CD4-positive, alpha-beta T cell treated with Interleukin-1 beta for 1 hour (primary cell): ENCODE measurements at regions not wholly inside any gene's neighbourhood (a gene's known extent, or its start where the extent isn't known, plus 50 kb on each side); places are given as distances from the start of the nearest gene placed in this dataset.

Experiments used
- DNase-seq, 2 donors: peaks; one replicate each; pipeline ENCODE4 v3.0.0-alpha.2; 2020 to 2022

DNA sequence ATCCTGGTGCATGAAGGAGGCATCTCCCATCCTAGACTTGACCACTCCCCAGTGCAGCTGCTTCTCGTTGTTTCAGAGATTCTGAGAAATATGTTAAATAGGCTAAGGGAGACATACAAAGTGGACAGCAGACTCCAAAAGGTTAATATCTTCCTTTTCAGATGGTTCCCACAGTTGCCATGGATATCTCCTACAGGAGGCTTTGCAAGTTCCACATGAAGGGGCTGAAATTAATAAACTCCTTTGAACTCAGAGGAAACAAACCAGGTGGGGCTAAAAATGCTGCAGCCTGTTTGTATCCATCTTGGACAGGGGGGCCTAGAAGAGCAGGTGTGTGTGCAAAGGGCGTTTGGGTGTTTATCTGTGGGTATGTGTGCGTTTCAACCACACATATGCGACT is 257.4 kb upstream of the XYLT1 start:
- DNase-seq, result no peak

DNA sequence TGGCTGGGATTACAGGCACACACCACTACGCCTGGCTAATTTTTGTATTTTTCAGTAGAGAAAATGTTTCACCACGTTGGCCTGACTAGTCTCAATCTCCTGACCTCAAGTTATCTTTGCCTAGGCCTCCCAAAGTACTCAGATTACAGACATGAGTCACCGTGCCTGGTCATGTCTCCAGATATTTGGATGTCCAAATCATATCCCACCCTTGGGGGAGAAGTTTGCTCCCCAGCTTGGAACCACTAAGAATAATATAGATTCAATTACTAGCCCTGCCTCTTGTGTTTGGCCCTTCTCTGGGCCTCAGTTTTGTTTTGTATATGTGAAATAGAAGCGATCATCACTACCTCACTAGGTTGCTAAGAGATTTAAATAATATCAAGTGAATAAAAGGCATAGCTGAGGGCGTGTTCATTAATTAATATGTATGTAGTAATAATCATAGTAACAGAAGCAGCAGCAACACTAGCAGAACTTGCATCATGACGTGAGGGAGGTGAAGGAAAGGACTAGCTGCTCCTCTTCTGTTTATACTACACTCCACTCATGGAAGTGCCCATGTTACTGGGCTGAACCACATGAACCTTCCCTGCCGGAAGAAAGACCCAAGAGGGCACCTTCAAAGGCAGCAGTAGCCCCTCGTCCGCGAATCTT is 253.6 kb upstream of the XYLT1 start:
- DNase-seq, result no peak

DNA sequence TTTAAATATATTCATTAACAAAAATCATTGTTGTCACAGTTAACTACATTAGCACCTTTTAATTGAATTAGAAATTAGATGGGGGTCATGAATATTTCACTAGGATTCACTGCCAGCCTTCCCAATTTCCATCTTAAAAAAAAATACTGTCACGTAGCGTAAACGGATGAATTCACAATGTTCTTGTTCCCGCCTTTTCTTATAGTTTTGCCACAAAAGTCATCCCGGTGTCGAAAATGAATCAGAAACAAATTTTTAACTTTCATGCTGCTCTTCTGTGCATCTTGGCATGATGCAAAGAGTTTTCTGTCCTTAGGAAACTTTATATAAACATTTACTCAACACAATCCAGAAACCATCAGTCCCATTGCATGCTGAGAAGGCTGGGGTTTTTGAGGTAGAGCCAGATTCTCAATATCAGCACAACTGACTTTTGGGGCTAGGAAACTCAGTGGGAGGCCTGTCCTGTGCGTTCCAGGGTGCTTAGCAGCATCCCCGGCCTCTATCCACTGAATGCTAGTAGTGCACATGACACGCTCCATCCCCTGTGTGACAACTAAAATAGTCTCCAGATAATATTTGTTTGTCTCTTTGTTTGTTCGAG is 252.9 kb upstream of the XYLT1 start:
- no peak for DNase-seq

DNA sequence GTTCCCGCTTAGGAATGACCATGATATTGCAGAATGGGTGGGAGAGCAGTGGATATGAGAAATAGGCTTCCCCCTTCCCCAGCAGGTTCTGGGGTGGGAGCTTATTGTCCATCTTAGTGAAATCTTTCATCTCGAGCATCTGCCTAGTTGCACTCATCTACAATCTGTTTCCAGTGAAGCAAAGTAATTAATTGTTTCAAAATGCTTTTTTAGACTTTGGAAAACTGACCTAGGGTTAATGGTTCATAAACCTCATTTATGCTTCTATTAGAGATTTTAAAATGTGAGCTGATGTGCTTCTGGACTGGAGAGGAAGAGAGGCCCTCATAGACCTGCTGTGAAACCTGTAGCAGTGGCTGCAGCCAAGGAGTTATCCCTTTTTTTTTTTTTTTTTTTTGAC is 247.7 kb upstream of the XYLT1 start:
- no peak for DNase-seq

DNA sequence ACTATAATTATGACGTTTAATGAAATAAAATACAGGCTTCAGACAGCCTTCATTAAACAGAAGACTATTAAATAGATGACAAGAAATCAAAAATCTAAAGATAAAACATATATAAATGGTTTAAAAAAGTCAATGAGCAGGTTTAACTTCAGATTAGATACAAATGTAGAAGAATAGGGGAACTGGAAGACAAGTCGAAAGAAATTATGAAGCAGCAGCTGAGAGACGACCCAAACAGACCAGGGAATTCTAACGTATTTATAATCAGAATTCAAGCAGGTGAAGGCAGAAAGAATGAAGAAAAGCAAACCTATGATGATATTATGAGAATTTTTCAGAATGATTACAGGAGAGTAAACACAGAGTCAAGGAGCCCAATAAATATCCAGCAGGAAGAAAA is 235.1 kb upstream of the XYLT1 start:
- no peak for DNase-seq

DNA sequence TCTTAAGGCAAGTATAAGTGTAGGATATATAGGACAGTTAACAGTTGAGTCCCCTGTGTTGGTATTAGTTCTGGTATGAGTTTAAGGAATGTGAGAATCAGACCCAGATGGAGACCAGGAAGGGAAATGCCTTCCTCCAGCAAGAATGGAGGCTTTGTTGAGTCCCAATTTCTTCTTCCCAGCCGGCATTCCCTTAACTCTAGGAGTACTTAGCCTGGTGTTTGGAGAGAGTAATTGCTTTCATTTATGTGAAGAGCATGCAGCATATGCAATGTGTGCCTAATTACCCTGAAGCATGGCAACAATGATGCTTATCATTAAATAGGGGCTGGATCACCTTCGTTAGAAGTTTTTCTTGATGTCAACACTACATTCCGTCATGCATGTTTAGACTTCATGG is 225.9 kb upstream of the XYLT1 start:
- no peak for DNase-seq

DNA sequence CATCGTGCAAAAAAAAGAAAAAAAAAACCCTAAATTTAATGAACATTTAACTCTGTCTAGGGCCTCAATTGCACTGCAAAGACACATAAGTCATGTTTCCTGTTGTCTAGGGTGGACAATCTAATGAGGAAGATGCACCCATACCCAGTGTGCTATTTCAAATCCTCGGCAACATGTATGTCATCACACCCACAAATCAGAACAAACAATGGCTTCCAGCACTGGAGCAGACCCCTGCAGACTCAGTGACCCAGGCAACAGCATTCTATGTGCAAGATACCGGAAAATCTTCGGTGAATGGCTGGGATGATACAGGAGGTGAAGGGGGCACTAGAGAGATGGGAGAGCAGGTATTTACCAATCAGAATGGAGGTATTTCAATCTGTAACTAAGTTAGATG is 221.7 kb upstream of the XYLT1 start:
- DNase-seq, result no peak

DNA sequence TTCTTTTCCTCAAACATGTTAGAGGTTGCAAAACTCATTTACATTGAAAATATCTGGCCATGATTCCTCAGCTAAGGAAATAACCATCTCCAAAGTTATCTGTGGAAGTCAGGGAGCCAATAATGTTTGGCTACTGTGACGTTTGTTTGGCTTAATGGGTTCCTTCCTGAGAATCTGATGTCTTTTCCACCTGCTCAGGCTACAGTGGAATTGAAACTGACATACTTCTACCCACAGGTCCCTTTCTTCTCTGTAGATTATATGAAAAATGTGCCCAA is 221.1 kb upstream of the XYLT1 start:
- no peak for DNase-seq

DNA sequence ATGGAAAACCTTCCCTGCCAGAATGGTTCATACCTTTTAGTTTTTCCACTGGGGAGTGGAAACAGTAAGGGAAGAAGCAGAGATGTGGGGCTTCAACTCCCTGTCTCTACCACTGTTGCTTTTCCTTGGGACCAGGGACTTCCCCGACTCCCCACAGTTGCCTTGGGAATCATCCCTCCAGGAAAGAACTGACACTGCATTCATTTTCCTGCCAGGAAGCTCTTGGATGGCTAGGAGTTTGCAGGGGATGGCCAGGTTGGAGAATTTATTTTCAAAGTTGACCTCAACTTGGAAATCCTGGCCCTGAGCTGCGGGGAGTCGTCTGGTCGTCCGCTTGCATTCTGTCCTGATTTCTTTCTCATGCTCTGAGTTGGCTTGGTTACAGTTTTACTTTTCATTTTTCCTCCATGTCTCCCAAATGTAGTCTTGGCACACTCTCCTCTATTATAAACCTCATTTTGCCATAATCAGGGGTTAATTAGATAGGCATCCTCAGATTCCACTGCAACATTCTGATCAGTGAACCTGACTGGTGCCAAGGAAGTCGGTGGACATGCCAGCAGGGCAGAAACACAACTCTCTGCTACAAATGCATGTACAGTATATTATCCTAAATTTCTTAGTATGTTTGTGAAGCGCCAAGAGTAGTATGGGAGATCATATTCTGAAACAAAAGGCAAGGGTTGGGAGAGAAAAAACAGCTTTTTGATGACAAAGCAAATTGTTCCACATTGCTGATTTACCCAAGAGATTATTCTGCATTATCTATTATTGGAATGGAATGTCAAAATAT is 220.5 kb upstream of the XYLT1 start:
- DNase-seq, result no peak

DNA sequence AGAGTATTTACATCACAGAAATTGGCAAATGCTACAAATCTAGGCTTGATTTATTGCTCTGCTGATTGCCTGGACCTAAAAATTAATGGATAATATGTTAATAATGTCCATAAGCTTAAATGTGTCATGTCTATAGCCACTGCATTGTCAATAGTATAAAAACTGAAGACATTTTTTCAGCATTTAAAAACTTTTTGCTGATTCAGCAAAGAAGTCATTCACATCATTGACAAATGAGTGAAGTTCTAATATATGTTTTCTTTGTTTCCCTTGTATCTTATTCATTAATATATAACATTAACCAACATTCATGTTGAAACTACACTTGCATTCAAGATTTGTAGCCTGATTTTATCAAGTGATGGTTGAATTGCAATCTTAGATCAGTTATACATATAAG is 214.7 kb upstream of the XYLT1 start:
- no peak for DNase-seq

DNA sequence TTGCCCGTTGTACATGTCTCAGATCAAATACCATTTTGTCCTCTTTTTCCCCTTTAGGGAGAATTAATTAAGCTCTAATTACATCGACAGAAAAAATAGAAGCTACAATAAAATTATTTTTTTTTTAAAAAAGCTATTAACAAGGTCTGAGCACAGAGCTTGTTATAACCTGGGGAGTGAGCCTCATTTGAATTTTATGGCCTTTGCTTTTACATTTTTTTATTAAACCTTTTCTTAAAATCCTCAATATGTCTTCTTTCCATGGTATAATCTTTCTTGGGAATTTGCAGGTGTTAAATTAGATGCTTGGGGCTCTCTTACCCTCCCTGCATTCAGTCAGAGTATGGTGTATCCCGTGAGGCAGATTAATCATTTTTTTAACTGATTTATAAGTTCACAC is 212.5 kb upstream of the XYLT1 start:
- no peak for DNase-seq

DNA sequence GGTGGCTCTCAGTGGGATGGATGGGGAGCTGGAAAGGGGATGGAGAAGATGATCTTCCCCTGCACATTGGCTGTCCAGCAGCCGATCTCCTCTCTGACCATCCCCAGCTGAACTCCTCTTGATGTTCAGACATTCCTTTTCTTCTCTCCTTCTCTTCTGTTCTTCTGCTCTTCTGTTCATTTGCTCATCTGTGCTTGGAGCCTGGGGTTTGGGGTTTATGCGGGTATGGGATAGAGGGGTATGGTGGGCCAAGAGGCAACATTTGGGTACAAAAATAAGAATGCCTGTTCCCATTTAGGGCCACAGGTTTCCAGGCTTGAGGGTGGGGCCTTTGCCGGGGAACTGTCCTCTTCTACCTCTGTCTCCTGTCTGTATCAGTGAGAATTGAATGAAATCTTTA is 205.4 kb upstream of the XYLT1 start:
- DNase-seq, result no peak

DNA sequence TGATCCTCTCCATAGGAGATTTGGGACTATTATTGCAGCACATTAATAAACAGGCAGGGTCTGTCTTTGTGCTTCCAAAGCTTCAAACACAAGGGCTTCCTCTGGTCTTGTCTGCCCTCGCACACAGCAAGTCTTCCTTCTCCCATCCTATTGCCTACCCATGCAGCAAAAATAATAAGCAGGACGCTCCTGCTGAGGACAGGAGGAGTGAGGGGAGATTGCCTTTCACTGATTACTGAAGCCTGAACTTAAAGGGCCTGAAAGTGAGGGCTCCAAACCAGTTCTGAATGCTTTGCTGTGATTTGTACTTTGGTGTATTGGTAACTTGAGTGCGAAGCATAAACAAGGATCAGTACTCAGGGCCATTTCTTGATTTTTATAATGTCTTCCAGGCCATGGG is 197.6 kb upstream of the XYLT1 start:
- DNase-seq, result no peak

DNA sequence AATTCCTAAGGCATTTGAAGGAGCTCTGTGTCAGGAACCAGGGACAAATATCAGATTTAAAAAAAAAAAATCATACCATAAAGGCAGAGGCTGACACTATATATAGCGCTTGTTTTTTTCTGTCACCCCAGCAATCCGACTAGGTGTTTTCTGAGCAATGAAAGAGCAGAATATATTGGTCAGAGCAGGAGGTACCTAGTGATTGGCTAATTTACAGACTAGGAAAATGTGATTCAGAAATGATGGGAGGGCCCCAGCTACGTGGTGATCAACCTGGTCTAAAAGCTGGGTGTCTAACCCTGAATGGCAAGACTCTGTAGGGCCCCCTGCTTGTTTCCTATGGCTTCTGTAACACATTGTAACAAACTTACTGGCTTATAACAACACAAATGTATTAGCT is 195.5 kb upstream of the XYLT1 start:
- DNase-seq, result no peak

DNA sequence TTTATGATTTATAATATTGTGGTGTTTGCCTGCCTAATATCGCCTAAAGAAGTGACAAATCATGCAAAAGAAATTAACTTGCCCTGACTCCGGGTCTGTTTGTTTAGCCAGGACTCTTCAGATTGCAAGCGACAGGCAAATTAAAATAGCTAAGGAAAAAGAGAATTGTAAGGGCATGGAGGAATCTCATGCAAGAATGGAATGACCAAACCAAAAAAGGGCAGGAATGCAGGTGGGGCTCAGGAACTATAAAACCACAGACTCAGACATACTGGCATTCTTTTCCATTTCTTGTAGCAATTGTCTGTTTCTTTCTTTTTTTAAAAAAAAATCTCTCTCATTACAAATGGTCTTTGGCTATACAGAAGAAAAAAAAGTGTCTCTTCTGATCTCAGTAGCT is 188.1 kb upstream of the XYLT1 start:
- no peak for DNase-seq

DNA sequence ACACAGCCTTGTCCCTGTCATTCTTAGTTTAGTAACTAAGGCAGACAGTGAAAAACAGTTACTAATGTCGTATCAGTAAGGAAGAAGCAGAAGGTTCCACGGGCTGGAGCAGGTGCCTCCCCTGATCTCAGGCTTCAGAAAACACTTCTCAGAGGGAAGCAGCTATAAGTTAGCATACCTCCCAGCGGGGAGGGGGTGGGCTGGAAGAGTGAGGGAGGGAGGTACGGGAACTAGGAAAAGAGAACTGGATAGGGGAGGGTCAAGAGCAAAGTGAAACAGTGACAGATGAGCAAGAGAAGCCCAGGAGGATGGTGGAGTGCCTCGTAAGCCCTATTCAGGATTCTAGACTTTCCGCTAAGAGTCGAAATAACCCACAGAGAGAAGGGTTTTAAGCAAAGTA is 186.3 kb upstream of the XYLT1 start:
- no peak for DNase-seq

DNA sequence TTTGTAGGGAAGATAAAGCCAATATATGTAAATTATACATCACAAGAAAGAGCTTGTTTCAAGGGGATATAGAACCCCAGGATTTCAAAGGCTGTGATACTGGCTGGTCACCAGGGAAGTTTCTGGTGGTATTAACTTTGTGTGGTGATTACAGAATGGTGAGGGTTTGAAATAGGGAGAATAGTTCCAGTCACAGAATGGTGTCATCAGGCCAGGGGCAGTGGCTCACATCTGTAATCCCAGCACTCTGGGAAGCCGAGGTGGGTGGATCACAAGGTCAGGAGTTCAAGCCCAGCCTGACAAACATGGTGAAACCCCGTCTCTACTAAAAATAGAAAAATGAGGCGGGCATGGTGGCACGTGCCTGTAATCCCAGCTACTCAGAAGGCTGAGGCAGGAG is 183.8 kb upstream of the XYLT1 start:
- DNase-seq, result no peak

DNA sequence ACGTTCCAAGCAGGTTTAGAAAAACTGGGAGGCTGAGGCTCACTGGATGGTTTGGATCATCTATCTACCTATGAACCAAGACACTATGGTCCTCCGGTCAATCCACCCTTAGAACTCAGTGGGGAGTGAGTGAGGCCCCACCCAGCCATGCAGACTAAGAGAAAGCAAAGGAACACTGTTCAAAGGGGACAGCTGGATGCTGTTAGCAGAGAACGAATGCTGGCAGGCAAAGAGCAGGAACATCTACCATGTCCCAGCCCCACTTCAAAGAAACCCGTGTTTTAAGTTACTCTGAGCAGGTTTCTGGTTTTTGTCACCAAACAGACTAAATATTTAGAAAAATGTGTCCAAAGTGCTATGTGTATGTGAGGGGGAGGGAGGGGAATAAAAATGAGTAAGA is 183.4 kb upstream of the XYLT1 start:
- DNase-seq, result no peak

DNA sequence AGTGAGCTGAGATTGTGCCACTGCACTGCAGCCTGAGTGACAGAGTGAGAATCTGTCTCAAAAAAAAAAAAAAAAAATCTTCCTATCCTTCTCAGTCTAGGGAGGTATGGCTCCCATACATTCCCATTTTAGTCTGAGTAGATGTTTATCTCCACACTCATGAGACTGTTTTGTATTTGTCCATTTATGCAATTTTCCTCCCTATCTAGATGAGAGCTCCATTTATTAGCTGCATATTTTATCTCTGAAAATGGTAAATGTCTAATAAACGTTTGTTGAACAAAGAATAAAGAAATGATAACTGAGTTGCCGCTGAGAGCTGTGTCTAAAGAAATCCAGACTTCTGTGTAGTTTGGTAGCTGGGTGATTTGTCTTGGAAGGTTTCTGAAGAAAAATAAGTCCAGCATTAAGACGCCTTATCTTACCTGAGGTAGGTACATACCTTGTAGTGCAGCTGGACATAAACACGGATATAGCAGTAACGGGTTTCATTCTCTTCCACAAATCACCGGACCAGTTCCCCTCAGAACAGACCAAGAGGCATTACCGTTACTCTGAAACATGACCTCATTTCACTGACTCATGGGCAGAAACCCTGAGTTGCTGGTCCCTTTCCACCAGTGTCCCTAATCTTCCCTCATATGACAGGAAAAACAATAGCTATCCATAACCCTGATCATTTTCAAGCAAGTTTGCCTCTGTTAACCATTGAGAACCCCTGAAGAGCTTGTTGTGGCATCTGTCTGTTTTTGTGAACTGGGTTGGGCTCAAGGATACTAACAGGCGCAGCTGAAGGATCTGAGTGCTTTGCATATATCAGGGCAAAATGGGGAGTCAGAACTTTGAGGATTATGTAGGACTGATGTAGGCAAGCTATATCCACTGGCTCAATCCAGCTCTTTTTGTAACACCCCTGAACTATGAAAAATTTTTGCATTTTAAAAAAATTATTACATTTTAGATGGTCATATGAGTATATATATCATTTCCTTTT is 177.4 kb upstream of the XYLT1 start:
- no peak for DNase-seq

DNA sequence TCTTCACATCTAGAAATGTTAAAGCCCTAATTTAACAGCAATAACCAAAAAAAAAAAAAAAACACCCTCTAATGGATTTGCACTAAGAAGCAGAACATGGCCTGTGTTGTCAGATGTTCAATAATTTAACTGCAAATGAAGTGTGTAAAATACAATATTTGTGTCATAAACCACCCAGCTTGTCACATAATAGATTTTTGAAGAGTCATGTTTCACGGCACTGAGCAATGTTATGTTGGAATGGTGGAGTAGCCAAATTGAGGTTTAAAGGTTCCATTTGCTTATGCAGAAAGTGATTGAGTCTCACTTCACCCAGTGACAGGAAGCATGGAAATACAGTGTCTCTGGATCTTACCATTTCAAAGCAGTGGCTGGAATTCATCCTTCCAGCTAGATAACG is 173.2 kb upstream of the XYLT1 start:
- no peak for DNase-seq

DNA sequence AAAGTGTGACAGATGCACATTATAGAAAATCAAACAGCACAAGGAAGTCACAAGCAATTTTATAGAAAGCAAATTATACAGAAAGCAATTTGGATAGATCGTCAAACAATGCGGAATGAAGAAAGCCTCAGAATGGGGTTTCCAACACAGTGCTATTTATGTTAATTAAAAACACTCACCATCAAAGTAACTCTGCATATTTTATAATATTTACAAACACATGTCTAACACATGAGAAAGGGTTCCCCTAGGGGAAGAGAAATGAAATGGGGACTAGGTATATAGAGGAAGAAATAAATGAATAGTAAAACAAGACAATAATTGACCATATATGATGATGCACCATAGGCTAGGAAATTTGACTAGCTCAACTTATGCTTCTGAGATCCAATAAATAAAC is 171.2 kb upstream of the XYLT1 start:
- no peak for DNase-seq

DNA sequence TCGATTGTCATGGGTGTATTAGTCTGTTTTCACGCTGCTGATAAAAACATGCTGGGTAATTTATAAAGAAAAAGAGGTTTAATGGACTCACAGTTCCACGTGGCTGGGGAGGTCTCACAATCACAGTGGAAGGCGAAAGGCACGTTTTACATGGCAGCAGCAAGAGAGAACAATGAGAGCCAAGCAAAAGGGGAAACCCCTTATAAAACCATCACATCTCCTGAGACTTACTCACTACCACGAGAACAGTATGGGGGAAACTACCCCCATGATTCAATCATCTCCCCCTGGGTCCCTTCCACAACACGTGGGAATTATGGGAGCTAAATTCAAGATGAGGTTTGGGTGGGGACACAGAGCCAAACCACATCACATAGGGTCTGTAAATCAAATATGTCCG is 167.4 kb upstream of the XYLT1 start:
- no peak for DNase-seq

DNA sequence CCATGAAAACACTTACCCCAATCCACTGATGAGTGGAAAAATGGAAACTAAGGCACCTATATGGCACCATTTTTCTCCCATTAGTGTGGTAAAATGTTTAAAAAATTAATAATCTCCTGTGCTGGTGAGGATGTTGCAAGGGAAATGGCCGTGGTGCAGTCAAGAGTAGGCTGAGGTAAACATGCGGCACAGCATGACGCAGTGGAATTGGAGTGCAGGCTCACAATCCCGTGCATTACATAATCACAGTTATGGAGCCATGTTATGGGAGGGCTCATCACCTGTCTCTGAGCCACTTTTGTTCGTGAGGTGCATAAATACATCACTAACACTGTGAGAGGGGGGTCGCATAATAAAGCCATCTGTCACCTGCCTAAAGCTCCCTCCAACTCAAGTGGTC is 164.4 kb upstream of the XYLT1 start:
- DNase-seq, result no peak
